ENCODE measurements at regions not wholly inside any gene's neighbourhood (a gene's known extent, or its start where the extent isn't known, plus 50 kb on each side); places are given as distances from the start of the nearest gene placed in this dataset.

- no peak for TF ChIP-seq RAD21 (IDR thresholded peaks at IDR 0.05)
- no peak for TF ChIP-seq ZBTB33 (IDR thresholded peaks at IDR 0.05)
These were observed 538.6 kb downstream of the TNS3 start for GRCh38 chr7:47043304-47043703.

Measured in liver (tissue), 2 donors.